CD14-positive monocyte (primary cell): ENCODE measurements at regions not wholly inside any gene's neighbourhood (a gene's known extent, or its start where the extent isn't known, plus 50 kb on each side); places are given as distances from the start of the nearest gene placed in this dataset.

Source experiments
- DNase-seq, 3 donors: peaks; one replicate each; pipeline ENCODE4 v3.0.0-alpha.2; 2011 to 2022
- H2AFZ ChIP-seq: 2 replicates; pipeline ENCODE4 v1.6.0; 2012; ENCODE audit warnings: mild to moderate bottlenecking, low read depth, low read length, inconsistent platforms; ENCODE audit not compliant: insufficient read depth, poor library complexity, severe bottlenecking
- H3K27ac ChIP-seq, 2 donors: 1 replicate in 1 of 2; 2 replicates in 1 of 2; pipeline ENCODE4 v1.5.1; 2012 to 2013; ENCODE audit warnings: low read length in 2 of 2, control low read depth in 1 of 2, inconsistent platforms in 1 of 2, low read depth in 1 of 2, mild to moderate bottlenecking in 1 of 2
- H3K27me3 ChIP-seq, 2 donors: one replicate each; pipeline versions ENCODE4 v1.6.0 to v1.6.1; 2011 to 2013; ENCODE audit warnings: low read length in 2 of 2; ENCODE audit not compliant: control insufficient read depth in 2 of 2, insufficient read depth in 2 of 2
- H3K36me3 ChIP-seq, 2 donors: replicated peaks in 1 of 2; 1 replicate in 1 of 2; 2 replicates in 1 of 2; pipeline versions ENCODE4 v1.5.1 to v1.6.1; 2012 to 2013; ENCODE audit warnings: low read length in 2 of 2, control low read depth in 1 of 2, inconsistent platforms in 1 of 2, mild to moderate bottlenecking in 1 of 2; ENCODE audit not compliant: insufficient read depth in 2 of 2, control insufficient read depth in 1 of 2
- H3K4me1 ChIP-seq, 2 donors: 1 replicate in 1 of 2; 2 replicates in 1 of 2; pipeline versions ENCODE4 v1.5.1 to v1.6.1; 2012 to 2013; ENCODE audit warnings: low read length in 2 of 2, control low read depth in 1 of 2, inconsistent platforms in 1 of 2, mild to moderate bottlenecking in 1 of 2, moderate library complexity in 1 of 2; ENCODE audit not compliant: insufficient read depth in 2 of 2, control insufficient read depth in 1 of 2
- H3K4me2 ChIP-seq: replicated peaks from 2 replicates; pipeline ENCODE3; 2012; ENCODE audit warnings: low read length, moderate library complexity, mild to moderate bottlenecking; ENCODE audit not compliant: poor library complexity, severe bottlenecking; ENCODE audit errors: extremely low read depth
- H3K4me3 ChIP-seq, 3 experiments: fragments of 200-600 bp in 1 of 3; sonication (generic) in 1 of 3; replicated peaks in 1 of 3; 1 replicate in 2 of 3; 2 replicates in 1 of 3; pipeline ENCODE4 v1.5.1; 2011 to 2013; ENCODE audit warnings: low read length in 3 of 3, mild to moderate bottlenecking in 3 of 3, control low read depth in 2 of 3, low read depth in 2 of 3, inconsistent platforms in 1 of 3, moderate library complexity in 1 of 3
- H3K79me2 ChIP-seq: 2 replicates; pipeline ENCODE4 v1.6.0; 2012; ENCODE audit warnings: mild to moderate bottlenecking, control low read depth, inconsistent platforms, low read length, moderate library complexity; ENCODE audit not compliant: insufficient read depth
- H3K9ac ChIP-seq: 2 replicates; pipeline ENCODE4 v1.6.0; 2017; ENCODE audit warnings: low read length, mild to moderate bottlenecking; ENCODE audit not compliant: insufficient read depth, poor library complexity, severe bottlenecking
- H3K9me3 ChIP-seq, 2 donors: replicated peaks in 1 of 2; 1 replicate in 1 of 2; 2 replicates in 1 of 2; pipeline versions ENCODE4 v1.5.1 to v1.6.1; 2012 to 2013; ENCODE audit warnings: low read length in 2 of 2, control low read depth in 1 of 2; ENCODE audit not compliant: control insufficient read depth in 1 of 2, insufficient read depth in 1 of 2
- H4K20me1 ChIP-seq: 2 replicates; pipeline ENCODE4 v1.6.0; 2012; ENCODE audit warnings: mild to moderate bottlenecking, low read length, control low read depth, moderate library complexity; ENCODE audit not compliant: insufficient read depth
- H3K27ac Mint-ChIP-seq, 7 donors: one replicate each; pipeline ENCODE4 v1.8.0; 2020; ENCODE audit warnings: mild to moderate bottlenecking in 7 of 7, mixed read lengths in 7 of 7, moderate library complexity in 6 of 7, inconsistent platforms in 2 of 7
- H3K27me3 Mint-ChIP-seq, 3 donors: one replicate each; pipeline ENCODE4 v1.8.0; 2021 to 2022; ENCODE audit warnings: low read depth in 3 of 3, mild to moderate bottlenecking in 3 of 3, mixed read lengths in 3 of 3, moderate library complexity in 3 of 3, inconsistent platforms in 1 of 3
- H3K36me3 Mint-ChIP-seq, 2 donors: one replicate each; pipeline ENCODE4 v1.8.0; 2020; ENCODE audit warnings: mixed read lengths in 2 of 2, inconsistent platforms in 1 of 2, mild to moderate bottlenecking in 1 of 2
- H3K4me1 Mint-ChIP-seq: one replicate; pipeline ENCODE4 v1.8.0; 2020; ENCODE audit warnings: mild to moderate bottlenecking, mixed read lengths
- H3K4me3 Mint-ChIP-seq, 2 donors: one replicate each; pipeline ENCODE4 v1.8.0; 2020; ENCODE audit warnings: mild to moderate bottlenecking in 2 of 2, mixed read lengths in 2 of 2, moderate library complexity in 1 of 2
- H3K9me3 Mint-ChIP-seq, 7 donors: one replicate each; pipeline ENCODE4 v1.8.0; 2020 to 2022; ENCODE audit warnings: mixed read lengths in 7 of 7, mild to moderate bottlenecking in 6 of 7, moderate library complexity in 6 of 7, inconsistent platforms in 2 of 7
- CTCF ChIP-seq: fragments of 200-600 bp; IDR thresholded peaks from one replicate; pipeline ENCODE4 v1.8.0; 2022; ENCODE audit warnings: antibody characterized with exemption, mild to moderate bottlenecking
- WGBS: methylation state at CpG from one replicate; pipeline ENCODE4 v1.1.5; 2013; ENCODE audit warnings: missing lambda C conversion rate; ENCODE audit not compliant: insufficient coverage; 5-methylcytosine and 5-hydroxymethylcytosine counted together
- intact Hi-C, 2 donors: fragments of 100-400 bp; cut with micrococcal nuclease; formaldehyde crosslinking; loops; one replicate each; pipeline versions ENCODE4 v1.15.0 to v1.15.1; 2023

DNA sequence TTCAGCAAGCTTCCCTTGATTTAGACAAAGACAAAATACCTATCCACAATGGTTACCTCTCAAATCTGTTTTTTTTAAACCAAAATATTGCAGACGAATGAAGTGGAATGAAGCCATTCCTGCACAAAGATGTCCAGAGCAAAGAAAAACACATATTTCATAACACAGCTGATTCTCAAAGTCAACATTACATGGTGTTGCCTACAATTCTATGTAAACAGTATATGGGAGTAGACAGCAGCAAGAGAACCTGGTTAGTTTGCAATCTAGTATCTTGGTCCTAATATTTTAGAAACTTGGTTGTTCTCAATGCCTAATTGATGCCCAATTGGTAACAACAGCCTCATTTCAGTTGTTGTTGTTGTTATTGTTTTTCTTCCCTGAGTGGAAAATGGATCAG is 1240.9 kb upstream of the CHAC2 start:
- H3K36me3 ChIP-seq = no peaks in the 10 kb centered on the region
- no peaks in the 10 kb centered on the region for H3K79me2 ChIP-seq
- no peak overlapping the region for H3K27ac ChIP-seq
- H3K9ac ChIP-seq = no peak overlapping the region
- no peaks in the 10 kb centered on the region for H3K4me1 ChIP-seq
- H3K27me3 ChIP-seq = no peaks in the 10 kb centered on the region
- no peak for DNase-seq
- H3K4me2 ChIP-seq = no peak overlapping the region
- no peak overlapping the region for H3K4me3 ChIP-seq
- no peak overlapping the region for H2AFZ ChIP-seq
- no peak overlapping the region for H3K4me3 Mint-ChIP-seq
- intact Hi-C loops = no loop called here
- no CpG with 5 or more reads among the region's 1 CpG for WGBS
- peaks cover 0 to 2% (median 0%) of the 10 kb centered on the region in 3 donors for H3K27me3 Mint-ChIP-seq
- H3K36me3 Mint-ChIP-seq = no peaks in the 10 kb centered on the region
- peaks cover 9 to 18% of the 10 kb centered on the region in 2 donors for H3K9me3 ChIP-seq
- no peaks in the 10 kb centered on the region for H3K4me1 Mint-ChIP-seq
- no peak overlapping the region for H3K27ac Mint-ChIP-seq
- no peak for TF ChIP-seq CTCF
- H3K9me3 Mint-ChIP-seq = peaks cover 0 to 13% (median 1%) of the 10 kb centered on the region in 7 donors
- no peaks in the 10 kb centered on the region for H4K20me1 ChIP-seq

GRCh38 chr2:52520644-52521043 is 1247.0 kb upstream of the CHAC2 start:
- no peak overlapping the region for H2AFZ ChIP-seq
- H4K20me1 ChIP-seq = no peaks in the 10 kb centered on the region
- H3K36me3 ChIP-seq = no peaks in the 10 kb centered on the region
- H3K4me1 ChIP-seq = no peaks in the 10 kb centered on the region
- no CpG with 5 or more reads among the region's 1 CpG for WGBS
- peaks cover 0 to 8% (median 1%) of the 10 kb centered on the region in 7 donors for H3K9me3 Mint-ChIP-seq
- no peaks in the 10 kb centered on the region for H3K36me3 Mint-ChIP-seq
- no peaks in the 10 kb centered on the region for H3K4me1 Mint-ChIP-seq
- no peak overlapping the region for H3K27ac Mint-ChIP-seq
- no peak overlapping the region for H3K4me3 Mint-ChIP-seq
- peaks cover 9% of the 10 kb centered on the region in 2 donors for H3K9me3 ChIP-seq
- H3K9ac ChIP-seq = no peak overlapping the region
- no peak for DNase-seq
- TF ChIP-seq CTCF = no peak
- no peak overlapping the region for H3K4me3 ChIP-seq
- no peak overlapping the region for H3K27ac ChIP-seq
- H3K27me3 ChIP-seq = no peaks in the 10 kb centered on the region
- H3K27me3 Mint-ChIP-seq = no peaks in the 10 kb centered on the region
- no peaks in the 10 kb centered on the region for H3K79me2 ChIP-seq
- H3K4me2 ChIP-seq = no peak overlapping the region
- intact Hi-C loops = no loop called here
